GM19351 (cell line): ENCODE measurements at regions not wholly inside any gene's neighbourhood (a gene's known extent, or its start where the extent isn't known, plus 50 kb on each side); places are given as distances from the start of the nearest gene placed in this dataset.

Experiments
- ATAC-seq: cut with Tn5 transposase; IDR thresholded peaks from one replicate; pipeline ENCODE4 v1.9.1; 2021; ENCODE audit warnings: mild to moderate bottlenecking, moderate library complexity; ENCODE audit not compliant: unreplicated experiment

- no peak for ATAC-seq
Observed at GRCh38 chr5:73344835-73345234, 103.7 kb downstream of the FOXD1 start.

GRCh38 chr5:73339711-73340110 is 108.9 kb downstream of the FOXD1 start:
- ATAC-seq: no peak

- ATAC-seq: no peak
Observed at GRCh38 chr5:73339051-73339575, 109.5 kb downstream of the FOXD1 start.

GRCh38 chr5:73338256-73339050 is 110.1 kb downstream of the FOXD1 start:
- no peak for ATAC-seq

GRCh38 chr5:73337586-73338255 is 110.9 kb downstream of the FOXD1 start:
- ATAC-seq: no peak

GRCh38 chr5:73336366-73336765 is 112.2 kb downstream of the FOXD1 start:
- ATAC-seq: no peak

- no peak for ATAC-seq
Observed at GRCh38 chr5:73333944-73334703, 114.5 kb downstream of the FOXD1 start.

GRCh38 chr5:73330613-73331012 is 118.0 kb downstream of the FOXD1 start:
- ATAC-seq: no peak

- ATAC-seq: no peak
Observed at GRCh38 chr5:73328640-73329039, 119.9 kb downstream of the FOXD1 start.

- no peak for ATAC-seq
Observed at GRCh38 chr5:73327908-73328455, 120.6 kb downstream of the FOXD1 start.

- no peak for ATAC-seq
Observed at GRCh38 chr5:73325546-73325945, 123.0 kb downstream of the FOXD1 start.

- ATAC-seq: no peak
Observed at GRCh38 chr5:73323466-73323865, 125.1 kb downstream of the FOXD1 start.

GRCh38 chr5:73322437-73323076 is 126.0 kb downstream of the FOXD1 start:
- ATAC-seq: no peak

- no peak for ATAC-seq
Observed at GRCh38 chr5:73321757-73322436, 126.7 kb downstream of the FOXD1 start.

GRCh38 chr5:73319036-73319435 is 129.5 kb downstream of the FOXD1 start:
- no peak for ATAC-seq

- no peak for ATAC-seq
Observed at GRCh38 chr5:73318308-73318719, 130.3 kb downstream of the FOXD1 start.

GRCh38 chr5:73317523-73317922 is 131.1 kb downstream of the FOXD1 start:
- ATAC-seq: no peak

GRCh38 chr5:73314395-73315257 is 134.0 kb downstream of the FOXD1 start:
- no peak for ATAC-seq

GRCh38 chr5:73312872-73313510 is 135.6 kb downstream of the FOXD1 start:
- ATAC-seq: no peak
